ENCODE measurements at regions not wholly inside any gene's neighbourhood (a gene's known extent, or its start where the extent isn't known, plus 50 kb on each side); places are given as distances from the start of the nearest gene placed in this dataset.

DNA sequence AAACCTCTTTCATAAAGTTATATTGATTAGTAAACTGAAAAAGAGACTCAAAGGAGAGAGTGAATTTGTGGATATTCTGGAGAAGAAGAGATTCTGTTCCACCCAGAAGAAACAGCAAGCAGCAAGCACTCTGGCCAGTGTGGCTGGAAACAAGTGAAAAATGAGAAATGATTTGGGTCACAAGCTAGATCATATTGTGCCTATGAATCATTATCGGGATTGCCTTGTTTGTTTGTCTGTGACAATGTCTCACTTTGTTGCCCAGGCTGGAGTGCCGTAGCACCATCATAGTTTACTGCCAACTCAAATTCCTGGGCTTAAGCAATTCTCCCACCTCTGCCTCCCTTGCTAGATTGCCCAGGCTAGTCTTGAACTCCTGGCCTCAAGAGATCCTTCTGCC lies 106.5 kb upstream of the LOC128125822 start:
- Histone ChIP-seq H4K5ac (ENCODE audit: insufficient read length, low read depth, low read length) (no peak overlapping the region), H3K27ac (ENCODE audit: insufficient read length, low read depth, low read length) (no peak overlapping the region), H2BK12ac (ENCODE audit: insufficient read length, low read depth, low read length) (no peak overlapping the region), H3K4me2 (ENCODE audit: insufficient read depth, insufficient read length, low read length) (no peak overlapping the region), H4K8ac (replicated peaks; ENCODE audit: insufficient read length, low read depth, low read length) (no peak overlapping the region), H3K18ac (ENCODE audit: insufficient read length, low read depth, low read length) (no peak overlapping the region), H2BK20ac (ENCODE audit: low read depth, low read length, poor library complexity, severe bottlenecking) (no peak overlapping the region), H4K91ac (ENCODE audit: insufficient read length, low read depth, low read length) (no peak overlapping the region), H3K9me3 (ENCODE audit: control insufficient read depth, low read depth, low read length) (no peaks in the 10 kb centered on the region), H3K4ac (ENCODE audit: low read depth, low read length) (no peak overlapping the region), H3K9ac (ENCODE audit: extremely low read depth, insufficient read length, low read length) (no peak overlapping the region), H3K79me1 (ENCODE audit: insufficient read depth, low read depth, low read length, poor library complexity, severe bottlenecking) (no peaks in the 10 kb centered on the region), H2AFZ (ENCODE audit: low read length) (no peak overlapping the region), H3T11ph (ENCODE audit: low read length) (no peak overlapping the region), H3K14ac (ENCODE audit: insufficient read depth, low read length) (no peak overlapping the region), H3K79me2 (ENCODE audit: insufficient read depth, low read length) (no peaks in the 10 kb centered on the region), H2BK120ac (ENCODE audit: low read depth, low read length, poor library complexity, severe bottlenecking) (no peak overlapping the region), H2AK5ac (ENCODE audit: insufficient read length, low read length) (no peak overlapping the region), H3K23me2 (ENCODE audit: insufficient read length, low read depth, low read length, poor library complexity, severe bottlenecking) (no peaks in the 10 kb centered on the region), H4K20me1 (ENCODE audit: control insufficient read depth, insufficient read depth, insufficient read length) (no peaks in the 10 kb centered on the region), H3K4me1 (ENCODE audit: insufficient read depth, low read length) (no peaks in the 10 kb centered on the region), H3K23ac (ENCODE audit: insufficient read length, low read depth, low read length) (no peak overlapping the region), H2BK5ac (ENCODE audit: insufficient read length, low read length) (no peak overlapping the region), H2BK15ac (ENCODE audit: low read depth, low read length) (no peak overlapping the region), H3K27me3 (ENCODE audit: insufficient read depth, low read length) (no peaks in the 10 kb centered on the region), H3K56ac (ENCODE audit: insufficient read length, low read depth, low read length) (no peak overlapping the region)
- no peak for DNase-seq
- Mint-ChIP-seq H3K27ac (no peak overlapping the region), H3K4me3 (no peak overlapping the region), H3K9me3 (no peaks in the 10 kb centered on the region), H3K36me3 (ENCODE audit: insufficient read depth in 1 of 3, low read depth in 3 of 3) (no peaks in the 10 kb centered on the region), H3K4me1 (0 out of 4 replicates have a peak, but pooled peaks cover 0 to 2% of the 10 kb centered on the region in 2 experiments), H3K27me3 (ENCODE audit: low read depth) (no peaks in the 10 kb centered on the region)
- TF ChIP-seq, protein P1, sequence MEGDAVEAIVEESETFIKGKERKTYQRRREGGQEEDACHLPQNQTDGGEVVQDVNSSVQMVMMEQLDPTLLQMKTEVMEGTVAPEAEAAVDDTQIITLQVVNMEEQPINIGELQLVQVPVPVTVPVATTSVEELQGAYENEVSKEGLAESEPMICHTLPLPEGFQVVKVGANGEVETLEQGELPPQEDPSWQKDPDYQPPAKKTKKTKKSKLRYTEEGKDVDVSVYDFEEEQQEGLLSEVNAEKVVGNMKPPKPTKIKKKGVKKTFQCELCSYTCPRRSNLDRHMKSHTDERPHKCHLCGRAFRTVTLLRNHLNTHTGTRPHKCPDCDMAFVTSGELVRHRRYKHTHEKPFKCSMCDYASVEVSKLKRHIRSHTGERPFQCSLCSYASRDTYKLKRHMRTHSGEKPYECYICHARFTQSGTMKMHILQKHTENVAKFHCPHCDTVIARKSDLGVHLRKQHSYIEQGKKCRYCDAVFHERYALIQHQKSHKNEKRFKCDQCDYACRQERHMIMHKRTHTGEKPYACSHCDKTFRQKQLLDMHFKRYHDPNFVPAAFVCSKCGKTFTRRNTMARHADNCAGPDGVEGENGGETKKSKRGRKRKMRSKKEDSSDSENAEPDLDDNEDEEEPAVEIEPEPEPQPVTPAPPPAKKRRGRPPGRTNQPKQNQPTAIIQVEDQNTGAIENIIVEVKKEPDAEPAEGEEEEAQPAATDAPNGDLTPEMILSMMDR (conservative IDR thresholded peaks at IDR 0.05) = no peak
- no CpG with 5 or more reads among the region's 2 CpGs for WGBS (ENCODE audit: extremely low coverage, insufficient read length, low lambda C conversion rate)

All from H9 (cell line).